Breast epithelium (tissue), 3 donors: ENCODE measurements at regions not wholly inside any gene's neighbourhood (a gene's known extent, or its start where the extent isn't known, plus 50 kb on each side); places are given as distances from the start of the nearest gene placed in this dataset.

Source experiments
- CTCF ChIP-seq, 3 donors: fragments of 450-650 bp; IDR thresholded peaks; one replicate each; pipeline ENCODE4 v1.5.1; 2016 to 2017; ENCODE audit warnings: antibody characterized with exemption in 3 of 3, mild to moderate bottlenecking in 3 of 3, moderate library complexity in 3 of 3
- POLR2AphosphoS5 ChIP-seq, 3 donors: sonication (generic); formaldehyde crosslinking; IDR thresholded peaks; one replicate each; pipeline ENCODE4 v1.6.1; 2017; ENCODE audit warnings: antibody characterized with exemption in 3 of 3

- TF ChIP-seq CTCF (IDR thresholded peaks at IDR 0.05) (no peak), POLR2AphosphoS5 (IDR thresholded peaks at IDR 0.05) (no peak)
Measured at GRCh38 chr9:106779796-106780195, 83.2 kb upstream of the ZNF462 start.
